HEK293 (cell line): ENCODE measurements at regions not wholly inside any gene's neighbourhood (a gene's known extent, or its start where the extent isn't known, plus 50 kb on each side); places are given as distances from the start of the nearest gene placed in this dataset.
"Not testable (repeated sequence)": the region's sequence is repeated elsewhere in the genome, so short reads cannot be mapped to it uniquely, and the experiment has no call there.

Experiments used
- CTCF ChIP-seq: fragments of 450-650 bp; formaldehyde crosslinking; IDR thresholded peaks from 2 replicates; pipeline ENCODE4 v1.5.1; 2016; ENCODE audit warnings: missing biosample characterization, missing genetic modification characterization
- WT1 ChIP-seq: fragments of 450-650 bp; formaldehyde crosslinking; IDR thresholded peaks from 2 replicates; pipeline ENCODE4 v1.5.1; 2016; ENCODE audit warnings: missing biosample characterization, missing genetic modification characterization
- YY1 ChIP-seq: fragments of 450-650 bp; formaldehyde crosslinking; IDR thresholded peaks from 2 replicates; pipeline ENCODE4 v1.5.1; 2018; ENCODE audit warnings: missing biosample characterization, missing genetic modification characterization
- ZBTB7A ChIP-seq: fragments of 450-650 bp; formaldehyde crosslinking; IDR thresholded peaks from 2 replicates; pipeline ENCODE4 v1.5.1; 2016; ENCODE audit warnings: low read depth, missing biosample characterization, missing genetic modification characterization
- ZNF335 ChIP-seq: fragments of 450-650 bp; formaldehyde crosslinking; conservative IDR thresholded peaks from 2 replicates; pipeline ENCODE4 v1.5.1; 2016; ENCODE audit warnings: missing biosample characterization, missing genetic modification characterization
- ZNF548 ChIP-seq: fragments of 450-650 bp; formaldehyde crosslinking; IDR thresholded peaks from 2 replicates; pipeline ENCODE4 v1.5.1; 2016; ENCODE audit warnings: missing biosample characterization, missing genetic modification characterization
- ZNF768 ChIP-seq: fragments of 450-650 bp; formaldehyde crosslinking; IDR thresholded peaks from 2 replicates; pipeline ENCODE4 v1.5.1; 2018; ENCODE audit warnings: missing biosample characterization, mild to moderate bottlenecking, missing genetic modification characterization

GRCh38 chr1:149641179-149641578 is 57.5 kb downstream of the PPIAL4C start:
- TF ChIP-seq CTCF (tag by site-specific recombination); YY1 (tag by site-specific recombination); ZNF768 (tag by site-specific recombination); ZBTB7A (tag by site-specific recombination); ZNF335; WT1 (tag by site-specific recombination); ZNF548 (tag by site-specific recombination): not testable (repeated sequence)
